CD4-positive, alpha-beta T cell treated with Interleukin-2 at 100 ng/mL for 4 hours (primary cell): ENCODE measurements at regions not wholly inside any gene's neighbourhood (a gene's known extent, or its start where the extent isn't known, plus 50 kb on each side); places are given as distances from the start of the nearest gene placed in this dataset.
"Not testable (repeated sequence)": the region's sequence is repeated elsewhere in the genome, so short reads cannot be mapped to it uniquely, and the experiment has no call there.

Experiments used
- DNase-seq: peaks from one replicate; pipeline ENCODE4 v3.0.0-alpha.2; 2020; ENCODE audit warnings: low spot score

GRCh38 chr2:194380011-194380410 lies 1277.0 kb upstream of the SLC39A10 start:
- no peak for DNase-seq

GRCh38 chr2:194367390-194367789 lies 1289.6 kb upstream of the SLC39A10 start:
- DNase-seq = not testable (repeated sequence)

- no peak for DNase-seq
Observed at GRCh38 chr2:194363878-194364277, 1293.1 kb upstream of the SLC39A10 start.

GRCh38 chr2:194363295-194363694 lies 1293.7 kb upstream of the SLC39A10 start:
- no peak for DNase-seq

GRCh38 chr2:194352505-194352904 lies 1304.5 kb upstream of the SLC39A10 start:
- no peak for DNase-seq

- no peak for DNase-seq
Observed at GRCh38 chr2:194346193-194346592, 1310.8 kb upstream of the SLC39A10 start.

GRCh38 chr2:194345347-194345746 lies 1311.7 kb upstream of the SLC39A10 start:
- no peak for DNase-seq

- DNase-seq = no peak
Observed at GRCh38 chr2:194343167-194343566, 1313.9 kb upstream of the SLC39A10 start.

GRCh38 chr2:194332799-194333490 lies 1324.1 kb upstream of the SLC39A10 start:
- DNase-seq = no peak

GRCh38 chr2:194328456-194328855 lies 1328.6 kb upstream of the SLC39A10 start:
- no peak for DNase-seq

- no peak for DNase-seq
Observed at GRCh38 chr2:194327196-194327888, 1329.7 kb upstream of the SLC39A10 start.

- DNase-seq = no peak
Observed at GRCh38 chr2:194323740-194324139, 1333.3 kb upstream of the SLC39A10 start.

GRCh38 chr2:194320520-194320919 lies 1336.5 kb upstream of the SLC39A10 start:
- no peak for DNase-seq

GRCh38 chr2:194319222-194319992 lies 1337.6 kb upstream of the SLC39A10 start:
- DNase-seq = no peak

GRCh38 chr2:194314042-194314441 lies 1343.0 kb upstream of the SLC39A10 start:
- DNase-seq = no peak

- DNase-seq = no peak
Observed at GRCh38 chr2:194304191-194304590, 1352.8 kb upstream of the SLC39A10 start.

GRCh38 chr2:194301946-194302345 lies 1355.1 kb upstream of the SLC39A10 start:
- DNase-seq = no peak

- DNase-seq = no peak
Observed at GRCh38 chr2:194294156-194294555, 1362.9 kb upstream of the SLC39A10 start.

- DNase-seq = no peak
Observed at GRCh38 chr2:194291104-194291503, 1365.9 kb upstream of the SLC39A10 start.

- no peak for DNase-seq
Observed at GRCh38 chr2:194289712-194290346, 1367.2 kb upstream of the SLC39A10 start.

GRCh38 chr2:194276667-194277066 lies 1380.4 kb upstream of the SLC39A10 start:
- DNase-seq = not testable (repeated sequence)

GRCh38 chr2:194271293-194271961 lies 1385.6 kb upstream of the SLC39A10 start:
- DNase-seq = no peak
